ENCODE measurements at regions not wholly inside any gene's neighbourhood (a gene's known extent, or its start where the extent isn't known, plus 50 kb on each side); places are given as distances from the start of the nearest gene placed in this dataset.
A peak's percentile ranks its signal among the peaks of the same experiment; 100 is the strongest.

DNA sequence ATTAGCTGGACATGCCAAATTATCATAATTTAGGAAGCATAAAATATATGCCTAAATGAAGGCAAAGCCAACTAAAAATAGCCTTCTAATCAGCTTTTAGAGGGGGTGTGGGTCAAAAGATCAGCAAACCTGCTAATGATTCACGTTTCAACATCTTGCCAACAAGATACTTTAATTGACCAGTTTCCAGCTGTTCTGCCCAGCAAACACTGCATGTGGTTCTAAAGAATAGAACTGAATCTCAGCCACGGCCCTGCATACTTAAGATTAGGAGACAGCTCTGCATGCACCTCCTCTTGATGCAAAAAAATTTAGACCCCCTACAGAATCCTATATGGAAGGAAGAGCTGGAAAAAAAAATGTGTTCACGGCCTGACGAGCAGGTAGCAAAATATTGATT is 500.5 kb downstream of the TBL1XR1 start:
- H3K27ac ChIP-seq (ENCODE audit: extremely low read depth, low read depth, low read length), result no peak overlapping the region
- no peak overlapping the region for H3K9ac ChIP-seq (ENCODE audit: insufficient read depth in 1 of 2, low read depth in 2 of 2, low read length in 2 of 2)
- WGBS (ENCODE audit: insufficient coverage, low coverage, missing lambda C conversion rate), result 0% methylated on average over 4 of the region's 4 CpGs
- no peak overlapping the region for H2AFZ ChIP-seq (ENCODE audit: low read depth, low read length)
- H3K27me3 ChIP-seq (ENCODE audit: control insufficient read depth in 2 of 2, insufficient read depth in 2 of 2, low read length in 2 of 2), result no peaks in the 10 kb centered on the region
- FAIRE-seq, result no peak
- DNase-seq (ENCODE audit: extremely low read depth in 1 of 4, low spot score in 3 of 4), result no peak
- no peaks in the 10 kb centered on the region for H4K20me1 ChIP-seq (replicated peaks; ENCODE audit: control insufficient read depth, insufficient read depth, low read length)
- in situ Hi-C loops (cut with MboI), result no loop called here
- TF ChIP-seq PURB (CRISPR knock-in tag; IDR thresholded peaks at IDR 0.05; ENCODE audit: low read depth) (no peak), FOXJ2 (tag; IDR thresholded peaks at IDR 0.05) (no peak), ZSCAN32 (CRISPR knock-in tag; IDR thresholded peaks at IDR 0.05) (no peak), ZBTB8A (IDR thresholded peaks at IDR 0.05; ENCODE audit: partially characterized antibody) (no peak)
- H3K4me2 ChIP-seq (ENCODE audit: insufficient read depth, low read length), result no peak overlapping the region
- ChIA-PET POLR2A (interaction anchor here (0.6 to 2.2 kb wide), 4 partner anchors 12 to 629 kb away, joined by 3 to 7 read pairs (median 4); no protein-coding TSS in a partner anchor), CTCF (ENCODE audit: low intra/inter-chr PET ratio) (no interaction called here)
- intact Hi-C loops (cut with micrococcal nuclease), result no loop called here
- H3K36me3 ChIP-seq (ENCODE audit: control insufficient read depth, insufficient read depth, low read length), result no peaks in the 10 kb centered on the region
- no peaks in the 10 kb centered on the region for H3K9me1 ChIP-seq (ENCODE audit: control insufficient read depth, insufficient read depth, low read length)
- H3K4me1 ChIP-seq (replicated peaks in 1 of 2; ENCODE audit: control insufficient read depth in 2 of 2, insufficient read depth in 2 of 2, low read length in 2 of 2), result peaks cover 0 to 4% of the 10 kb centered on the region in 2 experiments; a peak in 1 of 5 replicates
- H3K4me3 ChIP-seq, result no peak overlapping the region
- ATAC-seq, result no peak
- BruUV-seq (replicated peaks), result no TSS peak
- no peaks in the 10 kb centered on the region for H3K79me2 ChIP-seq (ENCODE audit: control insufficient read depth, insufficient read depth, low read length)
- H3K9me3 ChIP-seq (replicated peaks; ENCODE audit: control insufficient read depth, insufficient read depth, low read depth, low read length), result no peaks in the 10 kb centered on the region

DNA sequence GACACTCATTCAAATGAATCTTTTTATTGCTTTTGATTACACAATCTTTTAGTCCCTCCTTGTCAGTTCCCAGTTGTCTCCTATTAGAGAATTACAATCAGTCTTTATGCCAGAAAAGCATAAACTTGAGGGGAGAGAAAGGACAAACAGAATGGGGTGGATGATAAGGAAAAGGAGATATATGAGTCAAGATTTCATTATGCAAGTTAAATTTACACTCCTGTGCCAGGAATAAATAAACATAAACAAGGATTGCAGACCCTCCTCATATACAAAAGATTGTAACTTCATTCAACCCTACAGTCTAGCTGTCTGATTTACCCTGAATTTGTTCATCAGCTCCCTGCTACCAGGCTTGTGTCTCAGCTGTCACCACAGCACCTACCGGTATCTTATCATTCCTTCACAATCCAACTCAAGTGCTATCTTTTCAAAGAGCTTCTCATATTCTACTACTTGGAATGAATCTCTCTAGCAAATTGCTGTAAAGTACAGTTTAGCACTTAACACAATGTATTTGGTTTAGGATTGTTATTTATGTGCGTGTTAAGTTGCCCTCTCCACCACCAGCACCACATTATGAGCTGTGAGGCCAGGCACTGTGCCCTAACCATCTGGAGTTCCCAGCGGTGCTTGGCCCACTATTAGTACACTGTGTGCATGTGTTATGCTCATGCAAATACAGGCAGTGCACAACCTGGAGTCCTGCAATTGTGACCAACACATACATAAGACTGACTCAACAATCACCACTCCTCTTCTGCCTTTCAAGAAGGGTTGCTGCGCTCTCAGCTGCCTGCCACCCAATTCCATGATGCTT is 504.1 kb downstream of the TBL1XR1 start:
- POLR2A ChIA-PET, result no interaction called here

More for the DNA sequence above, 504.1 kb downstream of the TBL1XR1 start:
- WGBS (ENCODE audit: insufficient coverage, low coverage, missing lambda C conversion rate), result 0% methylated on average over 4 of the region's 4 CpGs
- DNase-seq (ENCODE audit: extremely low read depth in 1 of 4, low spot score in 3 of 4), result no peak
- in situ Hi-C loops (cut with MboI) (no loop called here), intact Hi-C loops (cut with micrococcal nuclease) (no loop called here)
- Histone ChIP-seq H3K9ac (ENCODE audit: insufficient read depth in 1 of 2, low read depth in 2 of 2, low read length in 2 of 2) (no peak overlapping the region), H3K4me3 (no peak overlapping the region), H3K79me2 (ENCODE audit: control insufficient read depth, insufficient read depth, low read length) (no peaks in the 10 kb centered on the region), H3K27ac (ENCODE audit: extremely low read depth, low read depth, low read length) (no peak overlapping the region), H3K4me2 (ENCODE audit: insufficient read depth, low read length) (no peak overlapping the region), H3K9me3 (replicated peaks; ENCODE audit: control insufficient read depth, insufficient read depth, low read depth, low read length) (no peaks in the 10 kb centered on the region; the same call in 1 of the 2 replicates), H3K36me3 (ENCODE audit: control insufficient read depth, insufficient read depth, low read length) (no peaks in the 10 kb centered on the region), H3K4me1 (replicated peaks in 1 of 2; ENCODE audit: control insufficient read depth in 2 of 2, insufficient read depth in 2 of 2, low read length in 2 of 2) (peaks cover 0 to 4% of the 10 kb centered on the region in 2 experiments; a peak in 2 of 5 replicates), H2AFZ (ENCODE audit: low read depth, low read length) (no peak overlapping the region), H3K9me1 (ENCODE audit: control insufficient read depth, insufficient read depth, low read length) (no peaks in the 10 kb centered on the region), H3K27me3 (ENCODE audit: control insufficient read depth in 2 of 2, insufficient read depth in 2 of 2, low read length in 2 of 2) (no peaks in the 10 kb centered on the region; a peak in 1 of 5 replicates), H4K20me1 (replicated peaks; ENCODE audit: control insufficient read depth, insufficient read depth, low read length) (no peaks in the 10 kb centered on the region)
- no peak for ATAC-seq
- no peak for TF ChIP-seq SP1 (CRISPR knock-in tag; IDR thresholded peaks at IDR 0.05)
- TF ChIP-seq, protein P1, sequence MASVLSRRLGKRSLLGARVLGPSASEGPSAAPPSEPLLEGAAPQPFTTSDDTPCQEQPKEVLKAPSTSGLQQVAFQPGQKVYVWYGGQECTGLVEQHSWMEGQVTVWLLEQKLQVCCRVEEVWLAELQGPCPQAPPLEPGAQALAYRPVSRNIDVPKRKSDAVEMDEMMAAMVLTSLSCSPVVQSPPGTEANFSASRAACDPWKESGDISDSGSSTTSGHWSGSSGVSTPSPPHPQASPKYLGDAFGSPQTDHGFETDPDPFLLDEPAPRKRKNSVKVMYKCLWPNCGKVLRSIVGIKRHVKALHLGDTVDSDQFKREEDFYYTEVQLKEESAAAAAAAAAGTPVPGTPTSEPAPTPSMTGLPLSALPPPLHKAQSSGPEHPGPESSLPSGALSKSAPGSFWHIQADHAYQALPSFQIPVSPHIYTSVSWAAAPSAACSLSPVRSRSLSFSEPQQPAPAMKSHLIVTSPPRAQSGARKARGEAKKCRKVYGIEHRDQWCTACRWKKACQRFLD (CRISPR knock-in tag; IDR thresholded peaks at IDR 0.05), result no peak
- TF ChIP-seq CEBPB (tag; IDR thresholded peaks at IDR 0.05), result peak; percentile 37; the same call in 1 of the 2 replicates
- no peak for TF ChIP-seq DDX20 (tag; IDR thresholded peaks at IDR 0.05; ENCODE audit: low read depth)
- TF ChIP-seq ZNF79 (CRISPR knock-in tag; IDR thresholded peaks at IDR 0.05; ENCODE audit: low read depth), result no peak
- CTCF ChIA-PET (ENCODE audit: low intra/inter-chr PET ratio), result no interaction called here
- FAIRE-seq, result no peak
- BruUV-seq (replicated peaks), result no TSS peak

Measured in K562 (cell line).